ENCODE measurements at regions not wholly inside any gene's neighbourhood (a gene's known extent, or its start where the extent isn't known, plus 50 kb on each side); places are given as distances from the start of the nearest gene placed in this dataset.

DNA sequence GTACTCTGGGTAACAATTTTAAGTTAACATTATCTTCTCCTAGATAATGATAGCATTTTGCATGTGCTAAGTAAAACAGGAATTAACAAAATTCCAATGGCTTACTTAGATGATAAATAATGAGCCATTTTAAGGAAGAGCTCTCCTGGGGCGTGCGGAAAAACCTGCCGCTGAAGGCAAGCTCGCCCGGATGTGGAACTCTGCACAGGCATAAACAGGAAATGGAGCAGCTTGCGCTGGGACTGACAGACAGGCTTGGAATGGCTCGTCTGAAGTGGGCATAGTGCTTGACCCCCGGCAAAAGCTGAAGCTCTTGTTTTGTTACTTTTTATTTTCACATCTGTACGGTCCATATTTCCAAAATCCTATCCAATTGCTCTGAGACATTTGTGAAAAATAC lies 169.2 kb downstream of the ZNF281 start:
- no peak overlapping the region for H3K9ac ChIP-seq (ENCODE audit: insufficient read depth in 1 of 2, low read depth in 2 of 2, low read length in 2 of 2)
- in situ Hi-C loops (cut with MboI) = no loop called here
- H3K27ac ChIP-seq (ENCODE audit: extremely low read depth, low read depth, low read length) = no peak overlapping the region
- no peak overlapping the region for H3K4me2 ChIP-seq (ENCODE audit: insufficient read depth, low read length)
- intact Hi-C loops (cut with micrococcal nuclease) = no loop called here
- BruUV-seq (replicated peaks) = no TSS peak
- peak overlapping the region; percentile 40; the same call in 1 of the 2 replicates for H2AFZ ChIP-seq (ENCODE audit: low read depth, low read length)
- CTCF ChIA-PET (ENCODE audit: low intra/inter-chr PET ratio) = no interaction called here
- H3K9me1 ChIP-seq (ENCODE audit: control insufficient read depth, insufficient read depth, low read length) = no peaks in the 10 kb centered on the region
- ATAC-seq (peak; percentile 49; the same call in 1 of the 3 replicates), FAIRE-seq (no peak), DNase-seq (ENCODE audit: extremely low read depth in 1 of 4, low spot score in 3 of 4) (no peak)
- POLR2A ChIA-PET = interaction anchor here (0.5 to 1.6 kb wide), 5 partner anchors 9 to 34 kb away, joined by 3 to 5 read pairs (median 3); no protein-coding TSS in a partner anchor
- no peaks in the 10 kb centered on the region for H3K79me2 ChIP-seq (ENCODE audit: control insufficient read depth, insufficient read depth, low read length)
- H3K4me1 ChIP-seq (replicated peaks in 1 of 2; ENCODE audit: control insufficient read depth in 2 of 2, insufficient read depth in 2 of 2, low read length in 2 of 2) = peaks cover 0 to 6% of the 10 kb centered on the region in 2 experiments; a peak in 1 of 5 replicates
- no peaks in the 10 kb centered on the region for H4K20me1 ChIP-seq (replicated peaks; ENCODE audit: control insufficient read depth, insufficient read depth, low read length)
- peaks cover 11 to 12% of the 10 kb centered on the region in 2 experiments; a peak in 3 of 5 replicates for H3K27me3 ChIP-seq (ENCODE audit: control insufficient read depth in 2 of 2, insufficient read depth in 2 of 2, low read length in 2 of 2)
- H3K4me3 ChIP-seq = no peak overlapping the region
- H3K9me3 ChIP-seq (replicated peaks; ENCODE audit: control insufficient read depth, insufficient read depth, low read depth, low read length) = no peaks in the 10 kb centered on the region
- H3K36me3 ChIP-seq (ENCODE audit: control insufficient read depth, insufficient read depth, low read length) = no peaks in the 10 kb centered on the region
- WGBS (ENCODE audit: insufficient coverage, low coverage, missing lambda C conversion rate) = 20% methylated on average over 9 of the region's 9 CpGs
- TF ChIP-seq HNRNPL (IDR thresholded peaks at IDR 0.05; ENCODE audit: low read depth, low read length) (no peak), PURB (CRISPR knock-in tag; IDR thresholded peaks at IDR 0.05; ENCODE audit: low read depth) (no peak), ETV5 (CRISPR knock-in tag; IDR thresholded peaks at IDR 0.05; ENCODE audit: low read depth) (no peak), DDX20 (tag; IDR thresholded peaks at IDR 0.05; ENCODE audit: low read depth) (no peak), GABPA (tag; conservative IDR thresholded peaks at IDR 0.05; ENCODE audit: low read depth) (peak; percentile 68), ZNF121 (CRISPR knock-in tag; conservative IDR thresholded peaks at IDR 0.05) (no peak), CHD4 (IDR thresholded peaks at IDR 0.05; ENCODE audit: insufficient read depth, insufficient replicate concordance, low read depth, low read length, poor library complexity, severe bottlenecking) (no peak)
- TF ChIP-seq, protein P1, sequence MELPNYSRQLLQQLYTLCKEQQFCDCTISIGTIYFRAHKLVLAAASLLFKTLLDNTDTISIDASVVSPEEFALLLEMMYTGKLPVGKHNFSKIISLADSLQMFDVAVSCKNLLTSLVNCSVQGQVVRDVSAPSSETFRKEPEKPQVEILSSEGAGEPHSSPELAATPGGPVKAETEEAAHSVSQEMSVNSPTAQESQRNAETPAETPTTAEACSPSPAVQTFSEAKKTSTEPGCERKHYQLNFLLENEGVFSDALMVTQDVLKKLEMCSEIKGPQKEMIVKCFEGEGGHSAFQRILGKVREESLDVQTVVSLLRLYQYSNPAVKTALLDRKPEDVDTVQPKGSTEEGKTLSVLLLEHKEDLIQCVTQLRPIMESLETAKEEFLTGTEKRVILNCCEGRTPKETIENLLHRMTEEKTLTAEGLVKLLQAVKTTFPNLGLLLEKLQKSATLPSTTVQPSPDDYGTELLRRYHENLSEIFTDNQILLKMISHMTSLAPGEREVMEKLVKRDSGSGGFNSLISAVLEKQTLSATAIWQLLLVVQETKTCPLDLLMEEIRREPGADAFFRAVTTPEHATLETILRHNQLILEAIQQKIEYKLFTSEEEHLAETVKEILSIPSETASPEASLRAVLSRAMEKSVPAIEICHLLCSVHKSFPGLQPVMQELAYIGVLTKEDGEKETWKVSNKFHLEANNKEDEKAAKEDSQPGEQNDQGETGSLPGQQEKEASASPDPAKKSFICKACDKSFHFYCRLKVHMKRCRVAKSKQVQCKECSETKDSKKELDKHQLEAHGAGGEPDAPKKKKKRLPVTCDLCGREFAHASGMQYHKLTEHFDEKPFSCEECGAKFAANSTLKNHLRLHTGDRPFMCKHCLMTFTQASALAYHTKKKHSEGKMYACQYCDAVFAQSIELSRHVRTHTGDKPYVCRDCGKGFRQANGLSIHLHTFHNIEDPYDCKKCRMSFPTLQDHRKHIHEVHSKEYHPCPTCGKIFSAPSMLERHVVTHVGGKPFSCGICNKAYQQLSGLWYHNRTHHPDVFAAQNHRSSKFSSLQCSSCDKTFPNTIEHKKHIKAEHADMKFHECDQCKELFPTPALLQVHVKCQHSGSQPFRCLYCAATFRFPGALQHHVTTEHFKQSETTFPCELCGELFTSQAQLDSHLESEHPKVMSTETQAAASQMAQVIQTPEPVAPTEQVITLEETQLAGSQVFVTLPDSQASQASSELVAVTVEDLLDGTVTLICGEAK (IDR thresholded peaks at IDR 0.05) = 0 out of 2 replicates have a peak, but pooled peaks have one; percentile 28
- TF ChIP-seq, protein P1 (CRISPR knock-in tag; IDR thresholded peaks at IDR 0.05) = no peak
